ENCODE measurements at regions not wholly inside any gene's neighbourhood (a gene's known extent, or its start where the extent isn't known, plus 50 kb on each side); places are given as distances from the start of the nearest gene placed in this dataset.

DNA sequence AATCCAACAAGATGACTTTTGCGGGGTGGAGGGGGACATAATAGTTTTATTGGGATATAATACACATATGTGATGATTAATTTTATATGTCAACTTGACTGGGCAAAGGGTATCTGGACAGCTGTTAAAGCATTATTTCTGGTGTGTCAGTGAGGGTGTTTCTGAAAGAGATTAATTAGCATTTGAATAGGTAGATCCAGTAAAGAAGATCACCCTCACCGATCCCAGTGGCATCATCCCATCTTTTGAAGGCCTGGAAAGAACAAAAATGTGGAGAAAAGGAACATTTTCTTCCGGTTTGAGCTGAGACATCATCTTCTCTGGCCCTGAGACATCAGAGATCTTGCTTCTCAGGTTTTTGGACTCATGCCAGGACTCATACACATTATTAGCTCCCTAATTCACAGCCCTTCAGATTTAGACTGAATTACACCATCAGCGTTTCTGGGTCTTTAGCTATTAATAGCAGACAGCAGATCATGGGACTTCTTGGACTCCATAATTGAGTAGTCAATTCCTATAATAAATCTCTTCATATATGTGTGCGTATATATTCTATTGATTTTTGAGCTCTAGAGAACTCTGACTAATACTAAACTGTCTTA is 283.6 kb downstream of the PCNX1 start:
- no peak for DNase-seq (ENCODE audit: low read depth, low spot score)
- in situ Hi-C loops (cut with HindIII; ENCODE audit: low sequenced_read_pairs), result no loop called here
- TF ChIP-seq, protein P1, sequence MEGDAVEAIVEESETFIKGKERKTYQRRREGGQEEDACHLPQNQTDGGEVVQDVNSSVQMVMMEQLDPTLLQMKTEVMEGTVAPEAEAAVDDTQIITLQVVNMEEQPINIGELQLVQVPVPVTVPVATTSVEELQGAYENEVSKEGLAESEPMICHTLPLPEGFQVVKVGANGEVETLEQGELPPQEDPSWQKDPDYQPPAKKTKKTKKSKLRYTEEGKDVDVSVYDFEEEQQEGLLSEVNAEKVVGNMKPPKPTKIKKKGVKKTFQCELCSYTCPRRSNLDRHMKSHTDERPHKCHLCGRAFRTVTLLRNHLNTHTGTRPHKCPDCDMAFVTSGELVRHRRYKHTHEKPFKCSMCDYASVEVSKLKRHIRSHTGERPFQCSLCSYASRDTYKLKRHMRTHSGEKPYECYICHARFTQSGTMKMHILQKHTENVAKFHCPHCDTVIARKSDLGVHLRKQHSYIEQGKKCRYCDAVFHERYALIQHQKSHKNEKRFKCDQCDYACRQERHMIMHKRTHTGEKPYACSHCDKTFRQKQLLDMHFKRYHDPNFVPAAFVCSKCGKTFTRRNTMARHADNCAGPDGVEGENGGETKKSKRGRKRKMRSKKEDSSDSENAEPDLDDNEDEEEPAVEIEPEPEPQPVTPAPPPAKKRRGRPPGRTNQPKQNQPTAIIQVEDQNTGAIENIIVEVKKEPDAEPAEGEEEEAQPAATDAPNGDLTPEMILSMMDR (IDR thresholded peaks at IDR 0.05; ENCODE audit: low read depth, low read length), result no peak
- H3K4me3 ChIP-seq (ENCODE audit: low read depth, low read length), result no peak overlapping the region

DNA sequence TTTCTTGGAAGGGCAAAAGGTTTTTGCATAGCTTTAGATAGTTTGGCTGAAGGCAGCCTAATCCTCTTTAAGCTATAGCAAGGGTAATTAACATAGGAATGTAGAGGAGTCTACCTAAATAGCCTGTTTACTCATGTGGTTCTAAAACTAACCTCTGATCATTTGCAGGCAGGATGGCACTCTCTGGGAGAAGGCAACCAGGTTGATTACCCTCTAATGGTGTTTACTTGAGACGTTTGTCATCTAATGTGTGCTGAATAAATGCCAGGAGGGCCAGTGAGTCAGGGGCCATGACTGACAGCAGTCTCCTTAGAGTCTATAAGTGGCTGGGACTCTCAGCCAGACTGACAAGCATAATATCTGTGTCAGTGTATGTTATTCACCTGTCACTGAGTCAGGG is 286.4 kb downstream of the PCNX1 start:
- in situ Hi-C loops (cut with HindIII; ENCODE audit: low sequenced_read_pairs), result no loop called here
- no peak for DNase-seq (ENCODE audit: low read depth, low spot score)
- TF ChIP-seq, protein P1 (IDR thresholded peaks at IDR 0.05; ENCODE audit: low read depth, low read length), result no peak
- no peak overlapping the region for H3K4me3 ChIP-seq (ENCODE audit: low read depth, low read length)

DNA sequence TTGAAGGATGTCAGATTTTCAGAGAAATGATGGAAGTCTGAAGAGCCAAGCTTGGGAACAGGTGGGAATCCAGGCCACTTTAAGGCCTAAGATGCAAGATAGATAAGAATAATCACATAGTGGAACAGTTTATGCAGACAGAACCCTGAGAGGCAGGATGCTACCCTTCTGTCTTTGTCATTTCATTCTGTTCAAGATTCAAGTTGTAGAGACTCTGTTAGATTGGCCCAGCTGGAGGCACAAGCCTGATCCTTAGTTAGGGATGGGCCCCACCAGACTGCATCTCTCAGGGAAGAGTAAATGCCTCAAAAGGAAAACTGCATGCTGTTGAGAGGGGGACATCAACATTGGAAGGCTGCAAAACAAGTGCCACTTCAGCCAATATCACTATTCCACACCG is 287.0 kb downstream of the PCNX1 start:
- in situ Hi-C loops (cut with HindIII; ENCODE audit: low sequenced_read_pairs), result no loop called here
- TF ChIP-seq, protein P1 (IDR thresholded peaks at IDR 0.05; ENCODE audit: low read depth, low read length), result no peak
- H3K4me3 ChIP-seq (ENCODE audit: low read depth, low read length), result no peak overlapping the region
- DNase-seq (ENCODE audit: low read depth, low spot score), result no peak

DNA sequence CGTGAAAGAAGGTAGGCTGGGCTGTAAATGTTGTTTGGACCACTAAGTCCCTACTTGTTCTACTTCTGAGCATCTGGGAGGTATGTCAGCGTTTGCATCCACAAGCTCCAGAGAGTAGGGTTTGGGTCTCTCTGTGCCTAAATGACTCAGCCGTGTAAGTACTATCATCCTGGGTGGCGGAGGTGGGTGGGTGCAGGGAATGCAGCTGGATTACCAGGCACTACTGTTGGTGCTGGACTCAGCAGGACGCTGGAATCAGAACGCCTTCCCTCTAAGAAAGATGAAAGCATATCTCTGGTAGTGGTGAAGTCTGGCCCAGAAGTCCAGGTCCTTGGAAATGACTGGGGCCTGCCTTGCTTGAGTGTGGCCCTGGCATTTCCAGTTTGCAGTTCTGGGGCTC is 289.7 kb downstream of the PCNX1 start:
- no peak for DNase-seq (ENCODE audit: low read depth, low spot score)
- in situ Hi-C loops (cut with HindIII; ENCODE audit: low sequenced_read_pairs), result no loop called here
- H3K4me3 ChIP-seq (ENCODE audit: low read depth, low read length), result no peak overlapping the region
- TF ChIP-seq, protein P1 (IDR thresholded peaks at IDR 0.05; ENCODE audit: low read depth, low read length), result no peak

DNA sequence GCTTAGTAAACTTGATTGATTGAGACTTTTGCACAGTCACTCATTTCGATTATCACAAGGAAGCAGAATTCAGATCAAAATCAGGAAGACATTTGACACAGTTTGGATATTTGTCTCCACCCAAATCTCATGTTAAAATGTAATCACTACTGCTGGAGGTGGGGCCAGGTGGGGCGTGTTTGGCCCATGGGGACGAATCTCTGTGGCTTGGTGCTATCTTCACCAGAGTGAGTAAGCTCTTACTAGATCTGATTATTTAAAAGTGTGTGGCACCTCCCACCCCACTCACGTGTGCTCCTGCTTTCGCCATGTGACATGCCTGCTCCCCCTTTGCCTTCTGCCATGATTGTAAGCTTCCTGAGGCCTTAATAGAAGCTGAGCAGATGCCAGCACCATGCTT is 291.4 kb downstream of the PCNX1 start:
- in situ Hi-C loops (cut with HindIII; ENCODE audit: low sequenced_read_pairs), result no loop called here
- H3K4me3 ChIP-seq (ENCODE audit: low read depth, low read length), result no peak overlapping the region
- TF ChIP-seq, protein P1 (IDR thresholded peaks at IDR 0.05; ENCODE audit: low read depth, low read length), result no peak
- DNase-seq (ENCODE audit: low read depth, low spot score), result no peak

DNA sequence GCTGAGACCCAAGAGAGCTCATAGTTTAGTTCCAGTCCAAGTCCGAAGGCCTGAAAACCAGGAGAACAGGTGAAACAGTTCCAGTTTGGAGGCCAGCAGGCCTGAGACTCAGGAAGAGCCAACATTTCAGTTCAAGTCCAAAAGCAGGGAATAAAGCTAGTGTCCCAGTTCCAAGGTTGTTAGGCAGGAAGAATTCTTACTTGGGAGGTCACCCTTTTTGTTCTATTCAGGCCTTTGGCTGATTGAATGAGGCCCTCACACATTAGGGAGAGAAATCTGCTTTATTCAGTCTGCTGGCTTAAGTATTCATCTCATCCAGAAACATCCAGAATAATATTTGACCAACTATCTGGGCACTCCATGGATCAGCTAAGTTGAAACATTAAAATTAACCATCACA is 294.6 kb downstream of the PCNX1 start:
- no peak overlapping the region for H3K4me3 ChIP-seq (ENCODE audit: low read depth, low read length)
- in situ Hi-C loops (cut with HindIII; ENCODE audit: low sequenced_read_pairs), result no loop called here
- DNase-seq (ENCODE audit: low read depth, low spot score), result no peak
- TF ChIP-seq, protein P1 (IDR thresholded peaks at IDR 0.05; ENCODE audit: low read depth, low read length), result no peak

DNA sequence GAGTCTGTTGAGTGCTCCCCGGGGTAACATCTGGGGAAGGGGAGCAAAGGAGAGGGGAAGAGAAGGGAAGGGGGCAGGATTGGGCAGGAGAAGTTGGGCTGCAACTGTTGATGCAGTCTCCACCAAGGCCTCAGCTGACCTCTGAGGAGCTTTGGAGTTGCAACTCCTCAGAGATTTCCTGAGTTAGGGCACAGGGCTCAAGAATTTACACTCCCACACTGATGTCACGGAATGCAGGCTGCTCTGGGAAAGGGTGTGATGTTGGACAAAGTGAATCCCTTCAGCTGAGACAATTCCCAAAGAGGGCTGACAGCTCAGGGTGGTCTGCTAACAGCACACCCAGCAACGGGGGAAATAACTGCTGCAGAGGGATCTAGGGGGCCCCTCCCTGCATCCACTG is 295.6 kb downstream of the PCNX1 start:
- TF ChIP-seq, protein P1 (IDR thresholded peaks at IDR 0.05; ENCODE audit: low read depth, low read length), result no peak
- H3K4me3 ChIP-seq (ENCODE audit: low read depth, low read length), result no peak overlapping the region
- in situ Hi-C loops (cut with HindIII; ENCODE audit: low sequenced_read_pairs), result no loop called here
- DNase-seq (ENCODE audit: low read depth, low spot score), result no peak

Data from astrocyte of the spinal cord (primary cell).